ENCODE measurements at regions not wholly inside any gene's neighbourhood (a gene's known extent, or its start where the extent isn't known, plus 50 kb on each side); places are given as distances from the start of the nearest gene placed in this dataset.

GRCh38 chr19:28449803-28450202, 763.1 kb downstream of the UQCRFS1 start:
- WGBS, 2 donors, result 90 to 93% methylated on average over 1 of the region's 1 CpG
- TF ChIP-seq CTCF (IDR thresholded peaks at IDR 0.05) (no peak), POLR2A (IDR thresholded peaks at IDR 0.05) (no peak)
- ATAC-seq, result no peak

GRCh38 chr19:28446511-28446910, 766.4 kb downstream of the UQCRFS1 start:
- Histone ChIP-seq H3K27me3 (no peaks in the 10 kb centered on the region), H3K36me3 (replicated peaks in 1 of 2; ENCODE audit: insufficient read depth in 1 of 2, low read depth in 2 of 2) (no peaks in the 10 kb centered on the region), H3K9me3 (no peaks in the 10 kb centered on the region), H3K27ac (no peak overlapping the region), H3K4me3 (no peak overlapping the region), H3K4me1 (no peaks in the 10 kb centered on the region)
- 82 to 91% methylated on average over 12 of the region's 12 CpGs for WGBS, 2 donors
- intact Hi-C loops (cut with DNase I), result no loop called here
- DNase-seq, result no peak
- no peak for TF ChIP-seq POLR2A (IDR thresholded peaks at IDR 0.05)
- no peak for TF ChIP-seq CTCF (IDR thresholded peaks at IDR 0.05)
- ATAC-seq, result no peak

More at GRCh38 chr19:28449803-28450202, 763.1 kb downstream of the UQCRFS1 start:
- no peak for DNase-seq
- H3K27ac ChIP-seq, result no peak overlapping the region
- H3K4me1 ChIP-seq, result no peaks in the 10 kb centered on the region
- H3K9me3 ChIP-seq, result no peaks in the 10 kb centered on the region
- no peaks in the 10 kb centered on the region for H3K27me3 ChIP-seq
- no peak overlapping the region for H3K4me3 ChIP-seq
- intact Hi-C loops (cut with DNase I), result no loop called here
- H3K36me3 ChIP-seq (replicated peaks in 1 of 2; ENCODE audit: insufficient read depth in 1 of 2, low read depth in 2 of 2), result no peaks in the 10 kb centered on the region

GRCh38 chr19:28445826-28446225, 767.1 kb downstream of the UQCRFS1 start:
- Histone ChIP-seq H3K4me3 (no peak overlapping the region), H3K27me3 (no peaks in the 10 kb centered on the region), H3K36me3 (replicated peaks in 1 of 2; ENCODE audit: insufficient read depth in 1 of 2, low read depth in 2 of 2) (no peaks in the 10 kb centered on the region), H3K27ac (no peak overlapping the region), H3K4me1 (no peaks in the 10 kb centered on the region), H3K9me3 (no peaks in the 10 kb centered on the region)
- intact Hi-C loops (cut with DNase I), result no loop called here
- TF ChIP-seq POLR2A (IDR thresholded peaks at IDR 0.05) (no peak), CTCF (IDR thresholded peaks at IDR 0.05) (no peak)
- DNase-seq (no peak), ATAC-seq (no peak)
- 66 to 69% methylated on average over 11 of the region's 11 CpGs for WGBS, 2 donors

GRCh38 chr19:28444362-28444761, 768.6 kb downstream of the UQCRFS1 start:
- no peaks in the 10 kb centered on the region for H3K36me3 ChIP-seq (replicated peaks in 1 of 2; ENCODE audit: insufficient read depth in 1 of 2, low read depth in 2 of 2)
- TF ChIP-seq CTCF (IDR thresholded peaks at IDR 0.05), result no peak
- TF ChIP-seq POLR2A (IDR thresholded peaks at IDR 0.05), result no peak
- H3K27ac ChIP-seq, result no peak overlapping the region
- WGBS, 2 donors, result 50 to 61% methylated on average over 4 of the region's 4 CpGs
- no peak for DNase-seq
- no peaks in the 10 kb centered on the region for H3K27me3 ChIP-seq
- ATAC-seq, result no peak
- intact Hi-C loops (cut with DNase I), result no loop called here
- no peaks in the 10 kb centered on the region for H3K4me1 ChIP-seq
- H3K9me3 ChIP-seq, result no peaks in the 10 kb centered on the region
- no peak overlapping the region for H3K4me3 ChIP-seq

GRCh38 chr19:28443361-28443760, 769.6 kb downstream of the UQCRFS1 start:
- Histone ChIP-seq H3K4me3 (no peak overlapping the region), H3K27ac (no peak overlapping the region), H3K9me3 (no peaks in the 10 kb centered on the region), H3K4me1 (no peaks in the 10 kb centered on the region), H3K27me3 (no peaks in the 10 kb centered on the region), H3K36me3 (replicated peaks in 1 of 2; ENCODE audit: insufficient read depth in 1 of 2, low read depth in 2 of 2) (no peaks in the 10 kb centered on the region)
- ATAC-seq (no peak), DNase-seq (no peak)
- TF ChIP-seq CTCF (IDR thresholded peaks at IDR 0.05) (no peak), POLR2A (IDR thresholded peaks at IDR 0.05) (no peak)
- WGBS, 2 donors, result 59 to 68% methylated on average over 9 of the region's 9 CpGs
- intact Hi-C loops (cut with DNase I), result no loop called here
